IMR-90 (cell line): ENCODE measurements at regions not wholly inside any gene's neighbourhood (a gene's known extent, or its start where the extent isn't known, plus 50 kb on each side); places are given as distances from the start of the nearest gene placed in this dataset.

Experiments used
- ATAC-seq: fragments of 200-7000 bp; cut with Tn5 transposase; 2 replicates; pipeline ENCODE4 v1.9.1; 2020; ENCODE audit warnings: low read depth, mild to moderate bottlenecking, moderate library complexity
- BruUV-seq: library from RNA; stranded (reverse); fragments of 400-500 nt; replicated peaks from 2 replicates; lab custom pipeline; 2021; lab: Mats Ljungman, UMichigan
- CTCF ChIA-PET: fragments of 300-600 bp; formaldehyde crosslinking; extraction: SDS; loops from one replicate; lab custom pipeline; 2021; ENCODE audit warnings: antibody characterized with exemption; lab: Yijun Ruan, JAX
- POLR2A ChIA-PET: fragments of 300-600 bp; sonication (Branson Sonifier 250); formaldehyde crosslinking; loops from one replicate; lab custom pipeline; 2022; ENCODE audit warnings: antibody characterized with exemption; ENCODE audit not compliant: unreplicated experiment; lab: Charles Lee
- DNase-seq: peaks from one replicate; pipeline ENCODE4 v3.0.0; 2013
- H2AFZ ChIP-seq: replicated peaks from 2 replicates; pipeline ENCODE3; 2013; ENCODE audit warnings: low read length, mild to moderate bottlenecking; ENCODE audit not compliant: poor library complexity
- H2AK5ac ChIP-seq: 2 replicates; pipeline ENCODE4 v1.6.1; 2013; ENCODE audit warnings: low read depth, low read length, inconsistent platforms
- H2AK9ac ChIP-seq: replicated peaks from 2 replicates; pipeline ENCODE3; 2013; ENCODE audit warnings: mild to moderate bottlenecking, low read depth, low read length, moderate library complexity; ENCODE audit not compliant: poor library complexity
- H2BK120ac ChIP-seq: 2 replicates; pipeline ENCODE4 v1.6.1; 2013; ENCODE audit warnings: low read depth, low read length, inconsistent platforms
- H2BK15ac ChIP-seq: 3 replicates; pipeline ENCODE4 v1.6.1; 2013; ENCODE audit warnings: low read depth, low read length, inconsistent platforms
- H2BK20ac ChIP-seq: 2 replicates; pipeline ENCODE4 v1.6.1; 2013; ENCODE audit warnings: low read depth, mild to moderate bottlenecking, inconsistent platforms, low read length, moderate library complexity
- H2BK5ac ChIP-seq: 2 replicates; pipeline ENCODE4 v1.6.1; 2013; ENCODE audit warnings: mild to moderate bottlenecking, low read depth, low read length, inconsistent platforms; ENCODE audit not compliant: poor library complexity, severe bottlenecking
- H3K14ac ChIP-seq: replicated peaks from 2 replicates; pipeline ENCODE4 v1.6.1; 2013; ENCODE audit warnings: low read depth, low read length, inconsistent platforms
- H3K18ac ChIP-seq: 2 replicates; pipeline ENCODE4 v1.6.1; 2013; ENCODE audit warnings: low read depth, low read length, control low read depth
- H3K23ac ChIP-seq: 2 replicates; pipeline ENCODE4 v1.6.1; 2013; ENCODE audit warnings: low read depth, low read length, inconsistent platforms
- H3K27ac ChIP-seq: 2 replicates; pipeline ENCODE4 v1.5.1; 2013; ENCODE audit warnings: mild to moderate bottlenecking, control low read depth, low read length; ENCODE audit not compliant: insufficient read depth
- H3K27me3 ChIP-seq: 2 replicates; pipeline ENCODE4 v1.6.1; 2013; ENCODE audit warnings: low read length; ENCODE audit not compliant: control insufficient read depth, insufficient read depth
- H3K36me3 ChIP-seq: 2 replicates; pipeline ENCODE4 v1.6.1; 2013; ENCODE audit warnings: low read length, mixed read lengths; ENCODE audit not compliant: control insufficient read depth, insufficient read depth
- H3K4ac ChIP-seq: 2 replicates; pipeline ENCODE4 v1.6.1; 2013; ENCODE audit warnings: low read depth, low read length, inconsistent platforms
- H3K4me1 ChIP-seq: 2 replicates; pipeline ENCODE4 v1.6.1; 2013; ENCODE audit warnings: low read length, mixed read lengths; ENCODE audit not compliant: control insufficient read depth, insufficient read depth
- H3K4me2 ChIP-seq: 2 replicates; pipeline ENCODE4 v1.6.1; 2013; ENCODE audit warnings: low read depth, mild to moderate bottlenecking, control low read depth, low read length, moderate library complexity
- H3K4me3 ChIP-seq: 2 replicates; pipeline ENCODE4 v1.5.1; 2013; ENCODE audit warnings: low read depth, mild to moderate bottlenecking, control low read depth, low read length, moderate library complexity; ENCODE audit not compliant: insufficient read depth
- H3K56ac ChIP-seq: 2 replicates; pipeline ENCODE4 v1.6.1; 2013; ENCODE audit warnings: low read length, inconsistent platforms; ENCODE audit not compliant: insufficient read depth; ENCODE audit errors: extremely low read depth
- H3K79me1 ChIP-seq, 2 experiments: 2 replicates each; pipeline ENCODE4 v1.6.1; 2013; ENCODE audit warnings: low read length in 2 of 2, inconsistent platforms in 1 of 2, low read depth in 1 of 2
- H3K9ac ChIP-seq: 2 replicates; pipeline ENCODE4 v1.6.1; 2013; ENCODE audit warnings: low read depth, low read length, control low read depth
- H3K9me1 ChIP-seq: 2 replicates; pipeline ENCODE4 v1.6.1; 2013; ENCODE audit warnings: low read length, inconsistent platforms; ENCODE audit not compliant: insufficient read depth
- H3K9me3 ChIP-seq: 2 replicates; pipeline ENCODE4 v1.6.1; 2013; ENCODE audit warnings: low read length; ENCODE audit not compliant: control insufficient read depth, insufficient read depth
- H4K20me1 ChIP-seq: 2 replicates; pipeline ENCODE4 v1.6.1; 2013; ENCODE audit warnings: low read length, inconsistent platforms; ENCODE audit not compliant: insufficient read depth
- H4K5ac ChIP-seq: 2 replicates; pipeline ENCODE4 v1.6.1; 2013; ENCODE audit warnings: mild to moderate bottlenecking, low read depth, low read length, control low read depth
- H4K8ac ChIP-seq, 2 experiments: 2 replicates each; pipeline ENCODE4 v1.6.1; 2013; ENCODE audit warnings: low read depth in 2 of 2, low read length in 2 of 2, control low read depth in 1 of 2, inconsistent platforms in 1 of 2
- H4K91ac ChIP-seq: 2 replicates; pipeline ENCODE4 v1.6.1; 2013; ENCODE audit warnings: low read depth, low read length, inconsistent platforms; ENCODE audit not compliant: insufficient read depth
- BHLHE40 ChIP-seq: fragments of 150-350 bp; IDR thresholded peaks from 2 replicates; pipeline ENCODE4 v1.6.1; 2016; ENCODE audit warnings: mild to moderate bottlenecking, low read depth, low read length
- CEBPB ChIP-seq: IDR thresholded peaks from 2 replicates; pipeline ENCODE4 v1.6.1; 2012; ENCODE audit warnings: low read depth, low read length, improper control_type of control experiment
- CHD1 ChIP-seq: IDR thresholded peaks from 2 replicates; pipeline ENCODE4 v1.6.1; 2012; ENCODE audit warnings: low read depth, low read length, improper control_type of control experiment
- MAFK ChIP-seq: IDR thresholded peaks from 2 replicates; pipeline ENCODE4 v1.6.1; 2012; ENCODE audit warnings: low read depth, low read length, improper control_type of control experiment
- POLR2A ChIP-seq: IDR thresholded peaks from 2 replicates; pipeline ENCODE4 v1.6.1; 2012; ENCODE audit warnings: mild to moderate bottlenecking, low read depth, low read length
- RAD21 ChIP-seq: IDR thresholded peaks from 2 replicates; pipeline ENCODE4 v1.6.1; 2012; ENCODE audit warnings: low read length, improper control_type of control experiment
- RCOR1 ChIP-seq: IDR thresholded peaks from 2 replicates; pipeline ENCODE4 v1.6.1; 2012; ENCODE audit warnings: mild to moderate bottlenecking, low read length, improper control_type of control experiment; ENCODE audit not compliant: insufficient replicate concordance
- RFX5 ChIP-seq: IDR thresholded peaks from 2 replicates; pipeline ENCODE4 v1.8.0; 2012; ENCODE audit warnings: low read depth, mild to moderate bottlenecking, low read length, moderate library complexity
- SMC3 ChIP-seq: fragments of 150-350 bp; IDR thresholded peaks from 2 replicates; pipeline ENCODE4 v1.6.1; 2016; ENCODE audit warnings: low read depth, mild to moderate bottlenecking, antibody characterized with exemption, low read length, moderate library complexity
- WGBS, 2 experiments: methylation state at CpG; one replicate each; pipeline versions ENCODE4 v1.1.5 to v1.1.7; 2013; ENCODE audit warnings: missing lambda C conversion rate in 2 of 2; ENCODE audit not compliant: insufficient read length in 1 of 2; ENCODE audit errors: extremely low coverage in 2 of 2; 5-methylcytosine and 5-hydroxymethylcytosine counted together
- dilution Hi-C: fragments of 300-500 bp; cut with HindIII; formaldehyde crosslinking; loops from one replicate; pipeline ENCODE4 v1.14.3; 2018; ENCODE audit warnings: low sequenced_read_pairs; ENCODE audit not compliant: unreplicated experiment
- in situ Hi-C: fragments of 300-500 bp; cut with MboI; formaldehyde crosslinking; loops from 3 replicates; pipeline ENCODE4 v1.14.3; 2019; ENCODE audit warnings: low sequenced_read_pairs, inconsistent platforms, mixed read lengths
- intact Hi-C: fragments of 100-400 bp; cut with micrococcal nuclease; formaldehyde crosslinking; loops from 2 replicates; pipeline ENCODE4 v1.10.0; 2022

GRCh38 chr6:68012822-68013221 is 622.3 kb upstream of the ADGRB3 start:
- no peak overlapping the region for H2BK20ac ChIP-seq
- intact Hi-C loops (no loop called here), in situ Hi-C loops (no loop called here), dilution Hi-C loops (no loop called here)
- no peaks in the 10 kb centered on the region for H3K27me3 ChIP-seq
- H3K9ac ChIP-seq, result no peak overlapping the region
- no peak overlapping the region for H3K14ac ChIP-seq
- peaks cover 5% of the 10 kb centered on the region for H3K9me3 ChIP-seq
- no peak overlapping the region for H2BK120ac ChIP-seq
- BruUV-seq, result no TSS peak
- H2AK5ac ChIP-seq, result no peak overlapping the region
- H3K18ac ChIP-seq, result no peak overlapping the region
- H3K4me1 ChIP-seq, result no peaks in the 10 kb centered on the region
- POLR2A ChIA-PET, result no interaction called here
- no peak overlapping the region for H3K4me3 ChIP-seq
- H2AK9ac ChIP-seq, result no peak overlapping the region
- H3K36me3 ChIP-seq, result no peaks in the 10 kb centered on the region
- TF ChIP-seq CEBPB (no peak), RAD21 (no peak), RCOR1 (no peak), BHLHE40 (no peak), MAFK (no peak), CHD1 (no peak), SMC3 (no peak), POLR2A (no peak), RFX5 (no peak)
- DNase-seq (no peak), ATAC-seq (no peak)
- H2BK15ac ChIP-seq, result no peak overlapping the region
- H3K4me2 ChIP-seq, result no peak overlapping the region
- CTCF ChIA-PET, result no interaction called here
- no peak overlapping the region for H3K4ac ChIP-seq
- no peak overlapping the region for H3K23ac ChIP-seq
- no peak overlapping the region for H4K5ac ChIP-seq
- no peak overlapping the region for H3K56ac ChIP-seq
- H4K20me1 ChIP-seq, result no peaks in the 10 kb centered on the region
- no peak overlapping the region for H2BK5ac ChIP-seq
- H4K8ac ChIP-seq, result no peak overlapping the region
- H3K27ac ChIP-seq, result no peak overlapping the region
- no peak overlapping the region for H2AFZ ChIP-seq
- no peaks in the 10 kb centered on the region for H3K9me1 ChIP-seq
- no peaks in the 10 kb centered on the region for H3K79me1 ChIP-seq
- H4K91ac ChIP-seq, result no peak overlapping the region
- WGBS, 2 experiments, result no CpG with 5 or more reads among the region's 1 CpG
